ENCODE measurements at regions not wholly inside any gene's neighbourhood (a gene's known extent, or its start where the extent isn't known, plus 50 kb on each side); places are given as distances from the start of the nearest gene placed in this dataset.

DNA sequence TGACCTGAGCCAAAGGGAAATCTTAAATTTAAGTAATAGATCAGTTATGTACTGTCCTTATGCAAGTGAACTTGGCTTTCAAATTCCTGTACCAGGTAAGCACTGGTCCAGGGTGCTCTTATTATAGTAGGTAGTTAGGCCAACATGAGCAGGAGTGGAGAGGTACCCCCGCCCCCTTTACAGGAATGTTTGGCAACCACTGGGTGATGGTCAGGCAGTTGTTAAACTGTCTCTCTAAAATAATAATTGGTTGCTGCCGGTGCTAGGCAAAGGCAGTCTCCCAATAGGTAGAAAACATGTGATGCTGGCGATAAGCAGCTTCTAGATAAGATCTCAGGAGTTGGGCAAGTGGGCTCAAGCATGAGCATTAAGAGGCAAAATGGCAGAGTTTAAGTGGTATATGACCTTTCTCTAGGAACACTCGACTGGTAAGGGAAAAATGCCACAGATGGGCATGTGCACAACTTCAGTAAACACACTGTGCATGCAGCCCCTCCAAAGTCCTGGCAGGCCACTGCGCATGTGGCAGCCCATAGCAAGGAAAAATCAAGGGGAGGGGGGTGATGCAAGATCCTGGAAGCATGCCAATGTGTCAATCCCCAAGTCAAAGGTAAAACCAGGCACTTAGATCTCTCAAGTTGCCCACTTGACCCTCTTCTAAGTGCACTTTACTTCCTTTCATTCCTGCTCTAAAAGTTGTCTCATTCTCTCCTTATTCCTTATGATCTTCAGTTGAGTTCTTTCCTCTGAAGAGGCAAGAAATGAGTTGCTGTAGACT, 1239.7 kb downstream of the C4orf33 start:
- TF ChIP-seq, protein P1, sequence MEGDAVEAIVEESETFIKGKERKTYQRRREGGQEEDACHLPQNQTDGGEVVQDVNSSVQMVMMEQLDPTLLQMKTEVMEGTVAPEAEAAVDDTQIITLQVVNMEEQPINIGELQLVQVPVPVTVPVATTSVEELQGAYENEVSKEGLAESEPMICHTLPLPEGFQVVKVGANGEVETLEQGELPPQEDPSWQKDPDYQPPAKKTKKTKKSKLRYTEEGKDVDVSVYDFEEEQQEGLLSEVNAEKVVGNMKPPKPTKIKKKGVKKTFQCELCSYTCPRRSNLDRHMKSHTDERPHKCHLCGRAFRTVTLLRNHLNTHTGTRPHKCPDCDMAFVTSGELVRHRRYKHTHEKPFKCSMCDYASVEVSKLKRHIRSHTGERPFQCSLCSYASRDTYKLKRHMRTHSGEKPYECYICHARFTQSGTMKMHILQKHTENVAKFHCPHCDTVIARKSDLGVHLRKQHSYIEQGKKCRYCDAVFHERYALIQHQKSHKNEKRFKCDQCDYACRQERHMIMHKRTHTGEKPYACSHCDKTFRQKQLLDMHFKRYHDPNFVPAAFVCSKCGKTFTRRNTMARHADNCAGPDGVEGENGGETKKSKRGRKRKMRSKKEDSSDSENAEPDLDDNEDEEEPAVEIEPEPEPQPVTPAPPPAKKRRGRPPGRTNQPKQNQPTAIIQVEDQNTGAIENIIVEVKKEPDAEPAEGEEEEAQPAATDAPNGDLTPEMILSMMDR (IDR thresholded peaks at IDR 0.05; ENCODE audit: low read depth, low read length) = no peak
- TF ChIP-seq EZH2phosphoT487 (IDR thresholded peaks at IDR 0.05; ENCODE audit: low read depth) = no peak

Data from OCI-LY3 (cell line).